Natural killer cell (primary cell): ENCODE measurements at regions not wholly inside any gene's neighbourhood (a gene's known extent, or its start where the extent isn't known, plus 50 kb on each side); places are given as distances from the start of the nearest gene placed in this dataset.
"Not testable (repeated sequence)": the region's sequence is repeated elsewhere in the genome, so short reads cannot be mapped to it uniquely, and the experiment has no call there.

Experiments used
- ATAC-seq, 3 donors: fragments of 150-1000 bp in 2 of 3; fragments of 200-7000 bp in 1 of 3; cut with Tn5 transposase; 1 replicate in 1 of 3; 2 replicates in 2 of 3; pipeline ENCODE4 v1.10.0; 2021; ENCODE audit warnings: mild to moderate bottlenecking in 2 of 3, moderate library complexity in 2 of 3
- DNase-seq, 2 donors: peaks; one replicate each; pipeline versions ENCODE4 v3.0.0 to v3.0.0-alpha.2; 2013 to 2021; ENCODE audit warnings: mixed read lengths in 1 of 2
- H3K27ac ChIP-seq: one replicate; pipeline ENCODE4 v1.5.1; 2013; ENCODE audit warnings: mild to moderate bottlenecking, low read length
- H3K27me3 ChIP-seq: one replicate; pipeline ENCODE4 v1.6.1; 2013; ENCODE audit warnings: low read length; ENCODE audit not compliant: control insufficient read depth, insufficient read depth
- H3K36me3 ChIP-seq: one replicate; pipeline ENCODE4 v1.6.1; 2013; ENCODE audit warnings: low read length; ENCODE audit not compliant: control insufficient read depth, insufficient read depth
- H3K4me1 ChIP-seq: one replicate; pipeline ENCODE4 v1.6.1; 2013; ENCODE audit warnings: low read length; ENCODE audit not compliant: control insufficient read depth, insufficient read depth
- H3K4me3 ChIP-seq: one replicate; pipeline ENCODE4 v1.5.1; 2013; ENCODE audit warnings: low read length
- H3K9me3 ChIP-seq: one replicate; pipeline ENCODE4 v1.6.1; 2013; ENCODE audit warnings: low read length; ENCODE audit not compliant: control insufficient read depth, insufficient read depth
- H3K27ac Mint-ChIP-seq, 2 donors: one replicate each; pipeline ENCODE4 v1.8.0; 2022; ENCODE audit warnings: mild to moderate bottlenecking in 2 of 2, mixed read lengths in 2 of 2, moderate library complexity in 1 of 2
- H3K27me3 Mint-ChIP-seq, 2 donors: one replicate each; pipeline ENCODE4 v1.8.0; 2022; ENCODE audit warnings: low read depth in 2 of 2, mixed read lengths in 2 of 2
- H3K36me3 Mint-ChIP-seq: one replicate; pipeline ENCODE4 v1.8.0; 2022; ENCODE audit warnings: mixed read lengths
- H3K4me1 Mint-ChIP-seq, 2 donors: one replicate each; pipeline ENCODE4 v1.8.0; 2022; ENCODE audit warnings: mixed read lengths in 2 of 2
- H3K4me3 Mint-ChIP-seq: one replicate; pipeline ENCODE4 v1.8.0; 2022; ENCODE audit warnings: mild to moderate bottlenecking, moderate library complexity, mixed read lengths
- H3K9me3 Mint-ChIP-seq, 2 donors: one replicate each; pipeline ENCODE4 v1.8.0; 2022; ENCODE audit warnings: mixed read lengths in 2 of 2
- CTCF ChIP-seq: fragments of 200-600 bp; IDR thresholded peaks from one replicate; pipeline ENCODE4 v1.8.0; 2022; ENCODE audit warnings: antibody characterized with exemption
- WGBS: methylation state at CpG from one replicate; pipeline ENCODE4 v1.1.7; 2013; ENCODE audit warnings: missing lambda C conversion rate; ENCODE audit not compliant: insufficient coverage; 5-methylcytosine and 5-hydroxymethylcytosine counted together
- intact Hi-C: fragments of 100-400 bp; cut with micrococcal nuclease; formaldehyde crosslinking; loops from one replicate; pipeline ENCODE4 v1.14.2; 2022

DNA sequence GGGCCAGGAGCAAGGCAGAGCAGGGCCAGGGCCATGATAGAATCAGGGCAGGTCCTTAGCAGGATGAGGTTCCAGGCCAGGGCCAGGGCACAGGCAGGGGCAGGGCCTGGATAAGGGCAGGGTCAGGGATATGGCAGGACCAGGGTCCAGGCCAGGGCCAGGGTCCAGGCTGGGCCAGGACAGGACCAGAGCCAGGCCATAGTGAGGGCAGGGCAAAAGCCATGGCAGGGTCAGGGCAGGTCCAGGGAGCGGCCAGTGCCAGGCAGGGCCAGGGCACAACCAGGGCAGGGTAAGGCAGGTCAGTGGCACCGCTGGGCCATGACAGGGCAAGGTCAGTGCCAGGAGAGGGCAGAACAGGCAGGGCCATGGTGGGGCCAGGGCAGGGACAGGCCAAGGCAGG is 152.2 kb downstream of the LIPI start:
- no peak for TF ChIP-seq CTCF
- Mint-ChIP-seq H3K4me3 (no peak overlapping the region), H3K36me3 (no peaks in the 10 kb centered on the region), H3K9me3 (no peaks in the 10 kb centered on the region), H3K27me3 (no peaks in the 10 kb centered on the region), H3K4me1 (peaks cover 0 to 6% of the 10 kb centered on the region in 2 donors), H3K27ac (no peak overlapping the region)
- Histone ChIP-seq H3K36me3 (no peaks in the 10 kb centered on the region), H3K9me3 (peaks cover 3% of the 10 kb centered on the region), H3K27ac (no peak overlapping the region), H3K4me1 (no peaks in the 10 kb centered on the region), H3K4me3 (no peak overlapping the region), H3K27me3 (no peaks in the 10 kb centered on the region)
- WGBS: 94% methylated on average over 2 of the region's 2 CpGs
- DNase-seq: no peak
- intact Hi-C loops: no loop called here
- peak in 1 of 3 donors; percentile 6 for ATAC-seq

- H3K27ac Mint-ChIP-seq: peak overlapping the region in 1 of 2 donors; percentile 48
- H3K36me3 ChIP-seq, H3K4me1 Mint-ChIP-seq, intact Hi-C loops, H3K4me3 ChIP-seq, H3K9me3 ChIP-seq, DNase-seq, H3K4me1 ChIP-seq, H3K9me3 Mint-ChIP-seq, H3K36me3 Mint-ChIP-seq, H3K27me3 Mint-ChIP-seq, H3K27ac ChIP-seq, H3K4me3 Mint-ChIP-seq, H3K27me3 ChIP-seq: not testable (repeated sequence)
- WGBS: 97% methylated on average over 8 of the region's 10 CpGs
- peak in 1 of 3 donors; percentile 15 for ATAC-seq
Observed at GRCh38 chr21:14057841-14058481, 152.8 kb downstream of the LIPI start.

GRCh38 chr21:14057313-14057712 is 153.4 kb downstream of the LIPI start:
- H3K9me3 Mint-ChIP-seq: no peaks in the 10 kb centered on the region
- no peak overlapping the region for H3K4me3 ChIP-seq
- intact Hi-C loops: no loop called here
- H3K27me3 ChIP-seq: no peaks in the 10 kb centered on the region
- H3K4me3 Mint-ChIP-seq: no peak overlapping the region
- 89% methylated on average over 4 of the region's 4 CpGs for WGBS
- no peaks in the 10 kb centered on the region for H3K4me1 ChIP-seq
- H3K9me3 ChIP-seq: peaks cover 3% of the 10 kb centered on the region
- DNase-seq (no peak), ATAC-seq (no peak)
- H3K36me3 ChIP-seq: no peaks in the 10 kb centered on the region
- H3K27ac ChIP-seq: no peak overlapping the region
- H3K36me3 Mint-ChIP-seq: no peaks in the 10 kb centered on the region
- no peak for TF ChIP-seq CTCF
- H3K4me1 Mint-ChIP-seq: peaks cover 0 to 6% of the 10 kb centered on the region in 2 donors
- no peaks in the 10 kb centered on the region for H3K27me3 Mint-ChIP-seq
- H3K27ac Mint-ChIP-seq: peak overlapping the region in 1 of 2 donors; percentile 48

GRCh38 chr21:14056771-14057191 is 154.0 kb downstream of the LIPI start:
- H3K9me3 Mint-ChIP-seq: no peaks in the 10 kb centered on the region
- H3K4me3 Mint-ChIP-seq: no peak overlapping the region
- H3K36me3 Mint-ChIP-seq: no peaks in the 10 kb centered on the region
- H3K27ac ChIP-seq: no peak overlapping the region
- H3K9me3 ChIP-seq: peaks cover 3% of the 10 kb centered on the region
- no peak overlapping the region for H3K4me3 ChIP-seq
- no peaks in the 10 kb centered on the region for H3K27me3 Mint-ChIP-seq
- peaks cover 0 to 6% of the 10 kb centered on the region in 2 donors for H3K4me1 Mint-ChIP-seq
- no peaks in the 10 kb centered on the region for H3K27me3 ChIP-seq
- DNase-seq: no peak
- no peak overlapping the region for H3K27ac Mint-ChIP-seq
- ATAC-seq: no peak
- no peaks in the 10 kb centered on the region for H3K4me1 ChIP-seq
- no peak for TF ChIP-seq CTCF
- no peaks in the 10 kb centered on the region for H3K36me3 ChIP-seq
- intact Hi-C loops: no loop called here
- 96% methylated on average over 9 of the region's 9 CpGs for WGBS

DNA sequence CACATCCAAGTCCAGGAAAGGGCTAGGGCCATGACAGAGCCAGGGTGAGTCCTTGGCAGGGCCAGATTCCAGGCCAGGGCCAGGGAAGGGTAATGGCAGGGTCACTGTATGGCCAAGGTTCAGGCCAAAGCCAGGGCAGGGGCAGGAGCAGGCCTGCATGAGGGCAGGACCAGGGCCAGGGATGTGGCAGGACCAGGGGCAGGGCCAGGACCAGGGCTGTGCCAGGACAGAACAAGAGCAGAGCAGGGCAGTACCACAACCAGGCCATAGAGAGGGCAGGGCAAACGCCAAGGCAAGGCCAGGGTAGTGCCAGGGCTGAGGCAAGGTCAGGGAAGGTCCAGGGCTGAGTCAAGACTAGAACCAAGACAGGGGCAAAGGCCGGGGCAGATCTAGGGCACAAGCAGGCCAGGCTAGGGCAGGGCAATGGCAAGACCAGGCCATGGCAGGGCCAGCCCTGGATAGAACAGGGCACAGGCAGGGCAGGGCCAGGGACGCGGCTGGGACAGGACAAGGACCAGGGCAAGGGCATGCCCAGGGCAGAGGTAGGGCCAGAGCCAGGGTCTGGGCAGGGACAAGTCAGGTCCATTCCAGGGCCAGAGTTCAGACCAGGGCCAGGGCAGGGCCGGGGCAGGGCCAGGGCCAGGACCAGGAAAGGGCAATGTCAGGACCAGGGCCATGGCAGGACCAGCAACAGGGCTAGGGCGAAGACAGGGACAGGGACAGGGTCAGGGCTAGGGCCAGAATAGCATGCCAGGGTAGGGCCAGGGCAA is 154.8 kb downstream of the LIPI start:
- H3K4me3 ChIP-seq, H3K27me3 ChIP-seq, H3K27me3 Mint-ChIP-seq, H3K36me3 ChIP-seq, ATAC-seq, H3K4me3 Mint-ChIP-seq, H3K27ac Mint-ChIP-seq, intact Hi-C loops, H3K36me3 Mint-ChIP-seq, H3K9me3 Mint-ChIP-seq, H3K9me3 ChIP-seq, H3K4me1 ChIP-seq, DNase-seq, H3K4me1 Mint-ChIP-seq, H3K27ac ChIP-seq: not testable (repeated sequence)
- WGBS: 97% methylated on average over 6 of the region's 6 CpGs
